ENCODE measurements at regions not wholly inside any gene's neighbourhood (a gene's known extent, or its start where the extent isn't known, plus 50 kb on each side); places are given as distances from the start of the nearest gene placed in this dataset.

DNA sequence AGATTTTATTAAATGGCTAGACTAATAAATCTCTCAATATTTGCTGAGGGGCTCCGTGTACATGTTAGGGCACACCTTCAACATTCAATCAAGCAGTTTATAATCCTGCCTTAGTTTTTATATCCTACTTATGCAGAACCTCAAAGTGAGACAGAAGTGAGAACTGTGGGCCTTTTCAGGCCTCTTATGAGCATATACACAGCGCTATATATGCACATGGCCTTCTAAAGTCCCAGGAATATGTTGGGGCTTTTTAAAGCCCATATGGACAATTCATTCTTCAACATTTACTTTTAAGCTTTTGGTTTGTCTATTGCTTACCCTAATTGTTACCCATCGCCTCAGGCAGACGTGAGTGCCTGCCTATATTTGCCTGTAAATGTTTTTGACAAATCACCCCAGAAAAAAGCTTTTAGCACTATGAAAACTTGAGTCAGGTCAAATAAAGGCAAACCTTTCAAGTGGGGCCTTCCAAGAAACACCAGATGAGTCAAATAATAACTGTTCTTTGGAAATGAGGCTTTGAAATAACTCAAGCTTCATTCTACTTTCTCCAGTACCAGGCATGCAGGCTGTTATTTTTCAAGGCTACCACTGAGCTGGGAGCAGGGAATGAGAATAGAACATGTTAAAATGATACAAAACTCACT lies 58.2 kb downstream of the ESM1 start:
- no peak for DNase-seq (ENCODE audit: low spot score)

- no peak for DNase-seq (ENCODE audit: low spot score)
These were observed 60.9 kb downstream of the ESM1 start for GRCh38 chr5:54924487-54924886.

- DNase-seq (ENCODE audit: low spot score) = no peak
These were observed 68.1 kb downstream of the ESM1 start for GRCh38 chr5:54917323-54917722.

DNA sequence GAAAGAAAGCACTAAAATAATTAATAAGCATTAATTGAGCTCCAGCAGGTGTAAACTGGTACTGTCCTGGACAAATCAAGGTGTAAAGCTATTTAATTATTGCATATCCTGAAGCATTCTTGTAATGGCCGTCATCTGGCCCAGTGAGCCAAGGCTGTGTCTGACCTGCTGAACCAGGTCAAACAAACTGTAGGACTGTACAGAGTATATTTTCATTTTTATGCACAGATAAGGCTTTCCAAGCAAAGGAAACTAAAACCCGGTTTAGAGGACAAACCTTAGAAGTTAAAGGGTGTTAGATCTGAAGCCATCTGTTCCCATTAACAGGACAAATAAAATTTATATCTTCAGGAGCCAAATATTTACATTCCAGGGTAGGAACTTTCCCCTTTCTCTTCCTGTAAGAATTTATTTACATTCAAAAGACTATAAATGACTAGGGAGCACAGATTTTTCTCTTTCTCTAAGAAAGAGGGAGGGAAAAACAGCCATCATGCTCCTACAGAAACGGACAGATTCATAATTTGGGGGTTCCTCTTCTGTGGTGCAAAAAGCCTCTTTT lies 69.8 kb downstream of the ESM1 start:
- DNase-seq (ENCODE audit: low spot score) = no peak

GRCh38 chr5:54912021-54912420 lies 73.4 kb downstream of the ESM1 start:
- no peak for DNase-seq (ENCODE audit: low spot score)

DNA sequence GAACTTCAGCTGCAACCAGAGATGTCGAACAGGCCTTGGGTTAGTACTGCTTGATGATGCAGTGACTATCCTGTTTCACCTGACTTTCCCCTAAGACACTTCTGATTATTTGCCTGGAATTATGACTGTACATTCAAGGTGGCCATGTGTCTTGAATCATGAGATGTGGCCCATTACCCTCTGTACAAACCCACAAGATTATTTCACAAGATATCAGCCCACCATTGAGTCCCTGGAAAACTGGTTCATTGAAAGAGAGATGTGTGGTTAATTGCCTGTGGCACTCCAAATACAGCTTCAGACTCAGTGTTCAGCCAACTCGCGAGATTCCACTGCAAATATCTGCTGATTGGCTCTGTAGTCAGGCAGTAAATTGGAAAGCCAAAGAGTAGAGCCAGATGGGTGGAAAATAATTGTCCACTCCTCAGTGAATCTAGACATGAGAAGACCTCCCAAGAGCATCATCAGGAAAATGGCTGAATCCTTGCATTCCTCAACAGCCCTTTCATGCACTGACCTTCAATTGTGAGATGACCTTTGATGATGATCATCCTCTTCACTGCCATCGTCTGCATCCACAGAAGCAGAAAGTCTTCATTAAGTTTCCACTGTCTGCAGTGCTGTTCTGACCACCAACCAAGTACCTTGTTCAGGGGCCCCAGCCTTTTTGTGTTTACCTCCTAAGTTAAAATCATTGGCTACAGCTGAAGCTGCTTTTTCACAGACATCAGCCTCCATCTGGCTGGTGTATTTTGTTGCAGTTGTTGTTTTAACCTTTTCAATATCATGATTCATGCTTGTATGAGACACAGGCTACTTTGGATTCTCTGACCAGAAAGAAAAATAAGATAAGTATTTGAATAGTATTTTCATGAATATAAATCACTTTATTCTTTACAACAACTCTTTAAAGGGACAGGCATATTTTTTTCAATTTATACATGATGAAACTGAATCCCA lies 75.2 kb downstream of the ESM1 start:
- no peak for DNase-seq (ENCODE audit: low spot score)

DNA sequence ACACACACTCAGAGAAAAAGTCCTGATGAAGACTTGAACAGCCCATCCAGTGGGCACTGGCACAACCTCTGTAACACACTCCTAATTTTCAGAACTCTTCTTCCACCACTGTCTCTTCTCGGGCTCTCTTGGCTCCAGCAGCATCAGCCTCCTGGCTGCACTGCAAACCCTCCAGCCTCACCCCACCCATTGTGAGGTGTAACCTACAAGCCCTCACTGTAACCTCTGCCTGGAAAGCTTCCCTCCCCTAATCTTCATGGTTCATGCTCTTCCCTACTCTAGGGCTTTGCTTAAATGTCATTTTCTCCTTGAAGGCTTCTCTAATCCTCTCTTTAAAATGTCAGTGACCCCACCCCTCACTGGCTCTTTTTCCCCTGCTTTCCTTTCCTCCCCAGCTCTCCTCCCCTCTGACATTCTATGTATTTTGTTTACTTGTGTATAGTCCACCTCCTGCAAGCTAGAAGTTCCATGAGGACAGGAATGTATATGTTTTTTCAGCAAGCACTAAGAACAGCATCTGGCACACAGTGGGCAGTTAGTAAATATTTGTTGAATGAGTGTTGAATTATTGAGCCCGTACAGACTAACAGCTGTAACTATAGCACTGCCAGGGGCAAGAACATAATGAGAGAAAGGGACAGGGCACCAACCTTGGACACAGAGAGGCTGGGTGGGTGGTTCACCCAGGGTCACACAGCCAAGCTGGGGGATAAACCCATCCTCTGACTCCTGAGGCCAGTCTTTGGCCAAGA lies 76.4 kb downstream of the ESM1 start:
- DNase-seq (ENCODE audit: low spot score) = no peak

GRCh38 chr5:54905942-54906537 lies 79.4 kb downstream of the ESM1 start:
- DNase-seq (ENCODE audit: low spot score) = peak; percentile 73

GRCh38 chr5:54905246-54905795 lies 80.1 kb downstream of the ESM1 start:
- no peak for DNase-seq (ENCODE audit: low spot score)

DNA sequence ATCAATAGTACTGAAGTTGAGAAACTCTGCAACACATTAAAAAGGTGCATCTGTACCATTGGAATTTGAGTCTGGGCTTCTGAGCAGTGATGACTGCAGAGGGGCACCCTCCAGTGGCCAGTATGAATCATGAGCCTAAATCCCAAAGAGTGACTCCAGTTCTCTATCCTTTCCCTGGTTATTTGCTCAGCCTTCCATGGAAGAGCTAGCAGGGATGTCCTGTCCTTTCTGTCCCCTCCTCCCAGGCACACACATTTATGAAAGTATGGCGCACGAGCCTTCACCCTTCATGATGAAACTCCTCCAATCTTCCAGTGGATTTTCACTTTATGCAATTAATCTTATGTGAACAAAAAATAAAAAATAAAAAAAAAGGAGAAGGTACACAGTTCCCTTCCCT lies 81.0 kb downstream of the ESM1 start:
- DNase-seq (ENCODE audit: low spot score) = no peak

GRCh38 chr5:54902791-54903473 lies 82.5 kb downstream of the ESM1 start:
- peak; percentile 25 for DNase-seq (ENCODE audit: low spot score)

GRCh38 chr5:54900984-54901725 lies 84.2 kb downstream of the ESM1 start:
- no peak for DNase-seq (ENCODE audit: low spot score)

GRCh38 chr5:54897001-54897400 lies 88.4 kb downstream of the ESM1 start:
- no peak for DNase-seq (ENCODE audit: low spot score)

DNA sequence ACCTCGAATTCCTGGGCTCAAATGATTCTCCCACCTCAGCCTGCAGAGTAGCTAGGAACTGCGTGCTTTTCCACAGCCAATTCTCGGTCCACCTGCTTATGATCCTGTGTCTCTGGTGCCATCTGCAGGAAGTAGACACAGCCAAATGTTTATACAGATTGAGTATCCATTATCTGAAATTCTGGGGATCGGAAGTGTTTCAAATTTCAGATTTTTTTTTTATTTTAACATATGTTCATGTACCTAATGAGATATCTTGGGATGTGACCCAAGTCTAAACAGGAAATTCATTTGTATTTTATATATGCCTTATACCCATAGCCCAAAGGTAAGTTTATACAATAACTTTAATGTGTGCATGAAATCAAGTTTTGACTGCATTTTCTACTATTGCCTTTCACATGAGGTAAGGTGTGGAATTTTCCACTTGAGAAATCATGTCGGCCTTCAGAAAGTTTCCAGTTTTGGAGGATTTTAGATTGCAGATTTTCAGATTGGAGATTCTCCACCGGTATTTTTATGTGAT lies 89.5 kb downstream of the ESM1 start:
- peak; percentile 84 for DNase-seq (ENCODE audit: low spot score)

GRCh38 chr5:54894957-54895815 lies 90.2 kb downstream of the ESM1 start:
- DNase-seq (ENCODE audit: low spot score) = no peak

GRCh38 chr5:54889826-54890225 lies 95.6 kb downstream of the ESM1 start:
- no peak for DNase-seq (ENCODE audit: low spot score)

DNA sequence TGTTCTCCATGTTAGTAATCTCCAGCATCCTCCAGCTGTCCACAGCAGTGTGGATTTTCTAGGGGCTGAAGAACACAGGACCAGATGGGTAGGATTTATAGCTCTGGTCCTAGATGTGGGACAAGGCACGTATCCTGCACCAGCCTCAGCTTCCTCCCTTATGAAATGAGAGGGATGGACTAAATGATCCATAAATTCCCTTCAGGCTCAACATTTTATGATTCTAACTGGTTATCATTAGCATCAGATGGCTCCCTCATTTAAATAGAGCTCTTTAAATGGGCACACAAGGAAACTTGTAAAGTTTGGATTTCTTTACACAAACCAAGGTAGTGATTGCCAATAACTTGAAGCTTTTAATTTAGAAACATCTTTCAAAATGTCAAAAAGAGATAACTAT lies 97.7 kb downstream of the ESM1 start:
- no peak for DNase-seq (ENCODE audit: low spot score)

DNA sequence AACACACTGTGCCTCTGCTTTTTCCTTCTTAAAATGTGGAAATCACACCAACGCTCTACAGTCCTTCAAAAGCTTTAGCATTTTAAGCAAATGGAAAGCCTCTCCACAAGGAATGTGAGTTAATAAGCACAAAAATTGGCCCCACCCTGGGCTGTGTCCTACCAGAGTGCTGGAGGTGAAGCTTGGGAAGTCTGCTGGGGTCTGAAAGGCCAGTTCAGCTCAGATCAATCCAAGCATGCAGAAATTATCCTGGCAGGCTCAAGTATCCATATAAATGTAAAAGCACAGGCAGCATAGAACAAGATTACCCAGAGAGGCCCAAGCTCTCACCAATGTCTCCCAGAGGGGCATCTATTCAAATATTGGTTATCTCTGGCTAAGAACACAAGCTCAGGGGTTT lies 98.5 kb downstream of the ESM1 start:
- no peak for DNase-seq (ENCODE audit: low spot score)

DNA sequence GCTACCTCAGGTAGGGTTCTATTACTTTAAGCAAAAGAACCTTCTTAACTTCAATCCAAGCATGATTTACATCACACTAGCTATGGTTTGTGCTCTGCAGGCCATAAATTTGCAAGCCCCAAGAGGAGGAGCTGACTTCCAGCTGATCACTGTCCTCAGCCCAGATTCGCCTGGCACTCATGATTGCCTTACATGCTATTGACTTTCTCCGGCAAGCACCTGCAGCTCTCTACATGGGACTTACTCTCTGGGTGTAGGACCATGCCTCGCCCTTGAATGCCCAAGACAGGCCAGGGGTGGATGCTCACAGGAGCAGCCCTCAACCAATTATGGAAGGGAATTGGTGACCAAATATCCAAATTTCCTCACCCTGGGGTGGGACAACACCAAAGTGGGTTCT lies 99.8 kb downstream of the ESM1 start:
- DNase-seq (ENCODE audit: low spot score) = no peak
